ENCODE measurements at regions not wholly inside any gene's neighbourhood (a gene's known extent, or its start where the extent isn't known, plus 50 kb on each side); places are given as distances from the start of the nearest gene placed in this dataset.
"Not testable (repeated sequence)": the region's sequence is repeated elsewhere in the genome, so short reads cannot be mapped to it uniquely, and the experiment has no call there.

GRCh38 chr1:69090170-69090569 is 477.6 kb upstream of the LRRC7 start:
- no peak overlapping the region for H3K4me3 ChIP-seq (ENCODE audit: low read depth, low read length)
- TF ChIP-seq CTCF (IDR thresholded peaks at IDR 0.05; ENCODE audit: low read depth, low read length), result no peak
- DNase-seq (ENCODE audit: low read depth, low spot score), result no peak
- in situ Hi-C loops (cut with HindIII; ENCODE audit: low sequenced_read_pairs), result no loop called here

- H3K4me3 ChIP-seq (ENCODE audit: low read depth, low read length), result no peak overlapping the region
- DNase-seq (ENCODE audit: low read depth, low spot score), result no peak
- in situ Hi-C loops (cut with HindIII; ENCODE audit: low sequenced_read_pairs), result no loop called here
- no peak for TF ChIP-seq CTCF (IDR thresholded peaks at IDR 0.05; ENCODE audit: low read depth, low read length)
Observed at GRCh38 chr1:69090752-69091151, 477.0 kb upstream of the LRRC7 start.

- DNase-seq (ENCODE audit: low read depth, low spot score); in situ Hi-C loops (cut with HindIII; ENCODE audit: low sequenced_read_pairs); H3K4me3 ChIP-seq (ENCODE audit: low read depth, low read length): not testable (repeated sequence)
Observed at GRCh38 chr1:69102058-69102457, 465.7 kb upstream of the LRRC7 start.

- H3K4me3 ChIP-seq (ENCODE audit: low read depth, low read length), result no peak overlapping the region
- no peak for DNase-seq (ENCODE audit: low read depth, low spot score)
- in situ Hi-C loops (cut with HindIII; ENCODE audit: low sequenced_read_pairs), result no loop called here
- TF ChIP-seq CTCF (IDR thresholded peaks at IDR 0.05; ENCODE audit: low read depth, low read length), result no peak
Observed at GRCh38 chr1:69103213-69103612, 464.5 kb upstream of the LRRC7 start.

- no peak for DNase-seq (ENCODE audit: low read depth, low spot score)
- in situ Hi-C loops (cut with HindIII; ENCODE audit: low sequenced_read_pairs), result no loop called here
- no peak for TF ChIP-seq CTCF (IDR thresholded peaks at IDR 0.05; ENCODE audit: low read depth, low read length)
- no peak overlapping the region for H3K4me3 ChIP-seq (ENCODE audit: low read depth, low read length)
Observed at GRCh38 chr1:69103705-69104385, 463.9 kb upstream of the LRRC7 start.

- in situ Hi-C loops (cut with HindIII; ENCODE audit: low sequenced_read_pairs), result no loop called here
- TF ChIP-seq CTCF (IDR thresholded peaks at IDR 0.05; ENCODE audit: low read depth, low read length), result no peak
- no peak overlapping the region for H3K4me3 ChIP-seq (ENCODE audit: low read depth, low read length)
- no peak for DNase-seq (ENCODE audit: low read depth, low spot score)
Observed at GRCh38 chr1:69104894-69105293, 462.8 kb upstream of the LRRC7 start.

GRCh38 chr1:69109277-69109676 is 458.4 kb upstream of the LRRC7 start:
- in situ Hi-C loops (cut with HindIII; ENCODE audit: low sequenced_read_pairs), result no loop called here
- TF ChIP-seq CTCF (IDR thresholded peaks at IDR 0.05; ENCODE audit: low read depth, low read length), result no peak
- H3K4me3 ChIP-seq (ENCODE audit: low read depth, low read length), result no peak overlapping the region
- no peak for DNase-seq (ENCODE audit: low read depth, low spot score)

Measured in astrocyte of the spinal cord (primary cell).